Mucosa of rectum (tissue), 2 donors: ENCODE measurements at regions not wholly inside any gene's neighbourhood (a gene's known extent, or its start where the extent isn't known, plus 50 kb on each side); places are given as distances from the start of the nearest gene placed in this dataset.
"Not testable (repeated sequence)": the region's sequence is repeated elsewhere in the genome, so short reads cannot be mapped to it uniquely, and the experiment has no call there.

Experiments
- H3K27ac ChIP-seq, 2 donors: one replicate each; pipeline ENCODE4 v1.7.0; 2013; ENCODE audit warnings: inconsistent platforms in 2 of 2, low read depth in 2 of 2, low read length in 2 of 2
- H3K27me3 ChIP-seq, 2 donors: one replicate each; pipeline ENCODE4 v1.7.0; 2013; ENCODE audit warnings: low read length in 2 of 2; ENCODE audit not compliant: control insufficient read depth in 2 of 2, insufficient read depth in 2 of 2
- H3K36me3 ChIP-seq, 2 donors: one replicate each; pipeline ENCODE4 v1.7.0; 2013; ENCODE audit warnings: low read length in 2 of 2; ENCODE audit not compliant: control insufficient read depth in 2 of 2, insufficient read depth in 2 of 2
- H3K4me1 ChIP-seq, 2 donors: one replicate each; pipeline ENCODE4 v1.7.0; 2013; ENCODE audit warnings: low read length in 2 of 2, mild to moderate bottlenecking in 1 of 2; ENCODE audit not compliant: control insufficient read depth in 2 of 2, insufficient read depth in 2 of 2
- H3K4me3 ChIP-seq, 2 donors: one replicate each; pipeline ENCODE4 v1.7.0; 2013; ENCODE audit warnings: low read length in 2 of 2
- H3K9ac ChIP-seq, 2 donors: one replicate each; pipeline ENCODE4 v1.7.0; 2013; ENCODE audit warnings: low read length in 2 of 2, low read depth in 1 of 2, mild to moderate bottlenecking in 1 of 2
- H3K9me3 ChIP-seq, 2 donors: one replicate each; pipeline ENCODE4 v1.7.0; 2013; ENCODE audit warnings: low read length in 2 of 2; ENCODE audit not compliant: control insufficient read depth in 2 of 2
- donor health status: healthy.
- donor health status: Normal muscosa, but diverticular disease.

DNA sequence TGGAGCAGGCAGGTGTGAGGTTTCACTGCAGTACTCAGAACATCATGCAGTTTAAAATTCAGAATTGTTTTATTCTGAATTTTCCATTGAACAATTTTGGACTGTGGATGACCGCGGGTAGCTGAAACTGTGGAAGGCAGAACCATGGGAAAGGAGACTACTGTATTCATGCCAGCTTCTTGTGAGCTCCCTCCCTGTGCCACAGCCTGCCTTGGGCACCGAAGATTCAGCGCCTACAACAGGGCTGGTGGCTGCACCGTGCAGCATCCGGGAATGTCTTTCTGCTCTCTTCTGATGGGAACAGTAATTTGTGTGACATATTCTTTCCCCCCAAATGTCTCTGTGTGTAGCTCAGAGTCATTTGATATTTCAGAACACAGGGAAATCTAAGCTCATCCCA lies 118.5 kb upstream of the NKX1-1 start:
- H3K36me3 ChIP-seq: no peaks in the 10 kb centered on the region
- peaks cover 4 to 6% of the 10 kb centered on the region in 2 donors for H3K27me3 ChIP-seq
- H3K4me1 ChIP-seq: no peaks in the 10 kb centered on the region
- no peak overlapping the region for H3K27ac ChIP-seq
- no peak overlapping the region for H3K9ac ChIP-seq
- no peak overlapping the region for H3K4me3 ChIP-seq
- no peaks in the 10 kb centered on the region for H3K9me3 ChIP-seq

DNA sequence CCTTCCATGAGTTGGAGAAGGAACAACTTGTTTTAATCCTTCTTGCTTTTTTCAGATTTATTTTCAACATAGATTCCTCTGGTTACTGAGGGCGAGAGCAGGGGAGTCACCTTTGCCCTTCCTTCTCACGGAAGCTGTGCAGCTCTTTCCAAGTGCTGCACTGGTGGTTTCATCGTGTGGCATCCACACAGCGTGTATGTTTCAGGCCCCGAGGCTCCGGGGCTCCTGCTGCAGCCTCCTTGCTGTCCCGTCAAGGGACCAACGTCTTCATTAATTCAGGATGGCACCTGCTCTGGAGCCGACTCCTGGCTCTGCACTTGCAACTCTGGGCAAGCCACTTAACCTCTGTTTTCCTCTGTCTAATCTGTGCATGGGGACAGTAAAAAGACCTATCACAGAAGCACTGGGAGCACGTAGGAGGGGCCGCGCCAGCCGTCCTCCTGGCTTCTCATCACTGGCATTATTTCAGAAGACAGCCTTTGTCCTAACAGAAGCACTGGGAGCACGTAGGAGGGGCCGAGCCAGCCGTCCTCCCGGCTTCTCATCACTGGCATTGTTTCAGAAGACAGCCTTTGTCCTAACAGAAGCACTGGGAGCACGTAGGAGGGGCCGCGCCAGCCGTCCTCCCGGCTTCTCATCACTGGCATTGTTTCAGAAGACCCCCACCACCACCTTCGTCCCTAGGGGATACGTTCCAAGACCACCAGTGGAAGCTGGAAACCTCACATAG lies 117.8 kb upstream of the NKX1-1 start:
- H3K27ac ChIP-seq: no peak overlapping the region
- no peaks in the 10 kb centered on the region for H3K9me3 ChIP-seq
- H3K4me1 ChIP-seq: no peaks in the 10 kb centered on the region
- no peak overlapping the region for H3K4me3 ChIP-seq
- peaks cover 4 to 6% of the 10 kb centered on the region in 2 donors for H3K27me3 ChIP-seq
- H3K36me3 ChIP-seq: no peaks in the 10 kb centered on the region
- H3K9ac ChIP-seq: no peak overlapping the region

DNA sequence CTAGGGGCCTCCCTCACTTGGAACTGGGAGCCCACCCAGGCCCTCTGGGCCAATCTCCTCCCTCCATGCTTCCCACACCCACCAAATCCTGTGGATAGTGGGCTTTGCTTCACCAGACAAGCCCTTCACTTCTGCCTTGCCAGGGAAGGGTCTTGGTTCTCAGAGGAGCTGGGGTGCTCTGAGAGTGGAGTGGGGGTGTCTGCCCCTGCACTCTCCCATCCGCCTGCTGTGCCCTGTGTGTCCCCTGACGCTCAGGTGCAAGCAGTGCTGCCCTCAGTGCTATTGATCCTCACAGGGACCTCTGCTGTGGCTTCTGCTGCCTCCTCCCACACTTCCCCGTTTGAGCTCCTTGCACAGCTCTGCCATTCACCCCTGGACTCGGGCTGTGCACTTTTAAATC lies 117.3 kb upstream of the NKX1-1 start:
- no peaks in the 10 kb centered on the region for H3K36me3 ChIP-seq
- H3K27me3 ChIP-seq: peaks cover 4% of the 10 kb centered on the region in 2 donors
- no peaks in the 10 kb centered on the region for H3K4me1 ChIP-seq
- H3K9ac ChIP-seq: no peak overlapping the region
- no peaks in the 10 kb centered on the region for H3K9me3 ChIP-seq
- no peak overlapping the region for H3K4me3 ChIP-seq
- no peak overlapping the region for H3K27ac ChIP-seq

DNA sequence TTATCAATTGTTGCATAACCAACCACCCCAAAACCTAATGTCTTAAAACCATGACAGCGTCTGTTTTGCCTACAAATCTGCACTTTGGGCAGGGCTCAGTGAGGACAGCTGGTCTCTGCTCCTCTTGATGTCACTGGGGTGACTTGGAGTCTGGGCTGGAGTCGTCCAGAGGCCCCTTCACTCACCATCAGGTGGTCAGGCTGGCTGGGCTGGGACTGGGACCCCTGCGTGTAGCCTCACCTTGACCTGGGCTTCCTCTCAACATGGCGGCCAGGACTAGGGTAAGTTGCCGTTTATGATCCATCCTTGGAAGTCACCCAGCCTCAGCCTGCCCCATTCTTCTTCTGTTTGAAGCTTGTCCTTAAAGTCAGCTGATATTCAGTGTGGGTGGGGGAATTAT lies 116.8 kb upstream of the NKX1-1 start:
- Histone ChIP-seq H3K4me3 (no peak overlapping the region), H3K27ac (no peak overlapping the region), H3K9ac (no peak overlapping the region), H3K9me3 (no peaks in the 10 kb centered on the region), H3K27me3 (peaks cover 0 to 5% of the 10 kb centered on the region in 2 donors), H3K4me1 (no peaks in the 10 kb centered on the region), H3K36me3 (no peaks in the 10 kb centered on the region)

DNA sequence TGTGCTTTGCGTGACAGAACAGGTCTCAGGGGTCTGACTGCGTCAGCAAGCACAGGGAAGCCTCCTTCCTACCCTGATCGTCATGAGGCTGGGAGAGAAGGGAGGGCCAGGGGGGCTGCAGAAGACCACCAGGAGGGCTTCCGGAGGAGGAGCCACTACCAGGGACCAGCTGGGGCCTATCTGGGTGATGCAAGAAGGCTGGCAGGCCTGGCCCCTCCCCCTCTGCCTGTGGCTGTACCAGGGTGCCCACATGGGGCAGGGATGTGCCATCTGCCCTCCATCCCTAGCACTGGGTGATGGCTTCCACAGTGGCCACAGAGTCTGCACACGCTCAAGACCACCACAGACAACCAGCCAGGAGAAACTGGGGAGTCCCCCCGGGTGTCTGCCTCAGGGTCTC lies 116.4 kb upstream of the NKX1-1 start:
- Histone ChIP-seq H3K4me1 (no peaks in the 10 kb centered on the region), H3K9ac (no peak overlapping the region), H3K27me3 (peaks cover 1 to 9% of the 10 kb centered on the region in 2 donors), H3K36me3 (no peaks in the 10 kb centered on the region), H3K27ac (no peak overlapping the region), H3K4me3 (no peak overlapping the region), H3K9me3 (no peaks in the 10 kb centered on the region)

DNA sequence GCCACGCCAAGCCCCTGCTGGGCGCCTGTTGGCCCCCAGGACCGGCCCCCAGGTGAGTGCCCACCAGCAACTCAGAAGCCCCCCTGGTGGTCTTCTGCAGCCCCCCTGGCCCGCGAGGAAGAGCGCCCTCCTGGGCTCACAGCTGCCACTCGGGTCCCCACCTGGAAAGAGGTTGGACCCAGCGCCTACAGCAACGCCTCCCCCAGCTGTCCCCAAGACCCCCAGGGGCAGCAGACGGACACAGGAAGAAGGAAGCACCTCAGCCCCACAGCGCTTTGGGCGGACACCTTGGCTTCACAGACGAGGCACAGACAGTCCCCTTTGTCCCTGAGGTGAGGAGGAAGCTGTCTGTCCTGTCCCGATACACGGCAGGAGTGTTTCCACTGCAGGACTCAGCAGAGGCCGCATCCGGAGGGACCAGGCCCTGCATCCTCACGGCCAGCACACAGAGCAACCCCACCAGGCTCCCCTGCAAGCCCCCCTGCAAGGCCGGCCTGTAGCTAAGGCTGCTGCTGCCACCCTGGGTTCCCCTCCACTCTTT lies 115.6 kb upstream of the NKX1-1 start:
- Histone ChIP-seq H3K9me3 (no peaks in the 10 kb centered on the region), H3K9ac (no peak overlapping the region), H3K27me3 (peaks cover 2 to 14% of the 10 kb centered on the region in 2 donors), H3K27ac (no peak overlapping the region), H3K4me3 (no peak overlapping the region), H3K4me1 (no peaks in the 10 kb centered on the region), H3K36me3 (no peaks in the 10 kb centered on the region)

DNA sequence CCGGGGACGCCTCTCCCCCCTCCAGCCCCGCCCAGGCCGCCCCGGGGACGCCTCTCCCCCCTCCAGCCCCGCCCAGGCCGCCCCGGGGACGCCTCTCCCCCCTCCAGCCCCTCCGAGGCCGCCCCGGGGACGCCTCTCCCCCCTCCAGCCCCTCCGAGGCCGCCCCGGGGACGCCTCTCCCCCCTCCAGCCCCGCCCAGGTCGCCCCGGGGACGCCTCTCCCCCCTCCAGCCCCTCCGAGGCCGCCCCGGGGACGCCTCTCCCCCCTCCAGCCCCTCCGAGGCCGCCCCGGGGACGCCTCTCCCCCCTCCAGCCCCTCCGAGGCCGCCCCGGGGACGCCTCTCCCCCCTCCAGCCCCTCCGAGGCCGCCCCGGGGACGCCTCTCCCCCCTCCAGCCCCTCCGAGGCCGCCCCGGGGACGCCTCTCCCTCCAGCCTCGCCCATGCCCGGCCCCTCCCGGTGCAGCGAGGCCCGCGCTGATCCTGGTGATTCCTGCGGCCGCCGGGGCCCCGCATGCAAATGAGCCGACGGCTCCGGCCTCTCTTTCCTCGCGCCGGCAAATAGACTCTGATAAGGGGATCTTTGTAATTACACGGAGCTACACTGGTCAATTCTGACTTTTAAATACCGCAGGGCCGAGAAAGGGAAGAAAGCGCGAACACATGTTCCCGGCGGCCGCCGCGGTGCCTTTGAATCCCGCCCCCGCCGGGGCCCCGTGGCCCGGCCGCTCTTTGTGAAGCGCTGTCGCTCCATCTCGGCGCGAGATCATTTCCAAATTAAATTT lies 114.7 kb upstream of the NKX1-1 start:
- H3K27ac ChIP-seq, H3K36me3 ChIP-seq, H3K9ac ChIP-seq, H3K9me3 ChIP-seq, H3K4me1 ChIP-seq: not testable (repeated sequence)
- H3K27me3 ChIP-seq: peaks cover 2 to 19% of the 10 kb centered on the region in 2 donors
- H3K4me3 ChIP-seq: peak overlapping the region in 1 of 2 donors; percentile 20

DNA sequence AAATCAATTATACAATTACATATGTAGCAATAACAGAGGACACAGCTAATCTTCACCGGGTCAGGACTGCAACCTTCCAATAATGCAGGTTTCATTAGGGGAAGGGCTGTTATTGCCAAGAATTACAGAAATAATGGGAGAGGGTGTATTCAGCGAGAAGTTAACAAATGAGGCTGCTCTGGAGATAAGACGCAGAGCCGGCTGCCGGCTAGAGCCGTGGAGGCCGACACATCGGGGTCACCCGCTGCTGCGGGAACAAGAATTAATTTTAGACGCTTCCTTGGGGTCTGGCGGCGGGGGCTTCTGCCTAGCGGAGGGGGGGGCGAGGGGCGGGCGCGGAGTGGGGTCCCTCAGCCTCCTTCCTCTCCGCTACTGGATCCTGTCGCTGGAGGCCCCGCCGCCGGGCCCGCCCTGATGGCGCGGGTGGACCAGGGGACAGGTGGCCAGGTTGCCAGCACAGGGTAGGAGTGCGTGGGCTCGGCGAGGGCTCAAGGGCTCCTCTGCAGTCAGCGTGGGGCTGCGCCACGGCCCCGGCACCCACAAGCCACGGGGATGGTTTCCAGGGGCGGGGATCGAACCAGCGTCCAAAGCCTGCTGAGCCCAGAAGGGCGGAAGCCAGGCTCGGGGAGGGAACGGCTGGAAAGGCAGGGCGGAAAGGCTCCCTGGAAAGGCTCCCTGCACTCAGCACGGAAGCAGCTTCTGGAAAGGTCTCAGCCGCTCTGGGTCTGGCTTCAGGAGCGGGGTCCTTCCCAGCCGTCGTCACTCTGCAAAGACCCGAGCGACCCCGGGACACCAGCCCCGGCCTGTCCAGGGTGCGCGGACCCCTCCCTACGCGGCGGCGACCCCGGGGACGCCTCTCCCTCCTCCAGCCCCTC lies 113.8 kb upstream of the NKX1-1 start:
- Histone ChIP-seq H3K4me1 (no peaks in the 10 kb centered on the region), H3K4me3 (peak overlapping the region; percentile 30 to 50), H3K36me3 (no peaks in the 10 kb centered on the region), H3K27ac (peak overlapping the region in 1 of 2 donors; percentile 43), H3K9me3 (no peaks in the 10 kb centered on the region), H3K9ac (no peak overlapping the region), H3K27me3 (peaks cover 2 to 24% of the 10 kb centered on the region in 2 donors)

DNA sequence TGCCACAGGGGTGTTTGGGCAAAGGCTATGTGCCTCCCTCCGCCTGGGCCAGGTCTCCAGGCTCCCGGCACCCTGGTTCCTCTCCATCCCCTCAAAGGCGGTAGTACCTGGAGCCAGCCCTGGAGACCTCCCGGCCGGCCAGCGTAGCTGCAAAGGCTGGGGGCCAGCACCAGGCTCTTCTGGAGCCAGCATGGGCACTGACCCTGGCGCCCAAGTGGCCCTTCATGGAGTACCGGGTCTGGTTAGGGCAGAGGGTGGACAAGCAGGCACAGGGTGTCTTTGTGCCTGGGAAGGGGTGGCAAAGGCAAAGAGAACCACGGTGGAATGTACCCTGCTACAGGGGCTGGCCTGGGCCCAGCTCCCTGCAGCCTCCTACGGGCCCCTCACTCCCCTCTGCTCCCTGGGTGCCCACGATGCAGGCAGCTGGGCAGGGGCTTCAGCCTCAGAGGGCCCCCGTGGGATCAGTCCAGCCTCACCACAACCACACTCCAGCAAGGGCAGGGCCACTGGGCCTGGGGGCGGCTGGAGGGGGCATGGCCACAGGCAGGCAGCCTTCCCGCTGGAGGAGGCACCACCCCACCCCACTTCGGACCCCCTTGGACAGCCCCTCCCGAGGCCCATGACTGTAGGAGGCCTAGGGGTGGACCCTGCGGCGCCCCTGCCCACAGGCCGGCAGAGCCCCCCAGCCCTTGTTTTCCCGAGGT lies 112.9 kb upstream of the NKX1-1 start:
- no peaks in the 10 kb centered on the region for H3K4me1 ChIP-seq
- H3K27ac ChIP-seq: no peak overlapping the region
- no peak overlapping the region for H3K4me3 ChIP-seq
- no peaks in the 10 kb centered on the region for H3K36me3 ChIP-seq
- H3K27me3 ChIP-seq: peaks cover 2 to 24% of the 10 kb centered on the region in 2 donors
- H3K9me3 ChIP-seq: no peaks in the 10 kb centered on the region
- H3K9ac ChIP-seq: no peak overlapping the region
